ENCODE measurements at regions not wholly inside any gene's neighbourhood (a gene's known extent, or its start where the extent isn't known, plus 50 kb on each side); places are given as distances from the start of the nearest gene placed in this dataset.

DNA sequence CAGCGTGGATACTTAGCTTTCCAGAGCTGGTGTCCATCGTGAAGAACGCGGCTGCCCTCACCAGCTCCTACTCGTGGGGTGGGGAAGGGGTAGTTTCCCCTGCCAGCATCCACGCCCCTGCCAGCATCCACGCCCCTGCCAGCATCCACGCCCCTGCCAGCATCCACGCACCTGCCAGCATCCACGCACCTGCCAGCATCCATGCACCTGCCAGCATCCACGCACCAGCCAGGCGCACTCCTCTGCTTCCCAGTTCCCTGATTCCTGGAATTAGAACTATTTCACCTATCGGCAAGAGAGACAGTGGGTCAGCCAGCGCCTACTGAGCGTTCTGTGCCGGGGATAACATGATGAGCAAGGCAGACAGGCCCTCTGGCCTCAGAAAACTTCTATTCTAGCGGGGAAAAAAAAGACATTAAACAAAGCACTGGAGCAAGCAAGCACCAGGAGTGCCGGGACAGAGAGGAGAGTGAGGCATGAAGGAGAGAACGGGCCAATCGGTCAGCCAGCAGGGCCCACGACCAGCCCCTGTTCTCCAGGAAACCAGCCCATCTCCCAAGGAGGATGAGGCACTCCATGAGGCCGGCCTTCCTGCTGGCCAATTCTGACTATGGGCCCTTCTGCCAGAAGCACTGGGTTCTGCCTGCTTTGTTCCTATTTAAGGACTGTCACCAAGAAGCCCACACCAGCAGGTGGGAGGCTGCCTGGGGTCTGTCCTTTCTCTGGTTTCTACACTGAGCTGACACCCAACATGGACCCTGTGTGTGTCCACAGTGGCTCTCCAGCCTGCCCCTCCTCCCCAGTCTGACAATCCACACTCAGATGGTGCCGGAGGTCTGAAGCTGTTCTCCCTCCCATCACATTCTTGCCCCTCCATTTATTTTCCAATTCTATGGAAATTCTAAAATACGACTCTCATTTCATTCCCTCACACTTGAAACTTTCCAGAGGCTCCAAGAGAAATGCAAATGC lies 78.4 kb upstream of the SALL3 start:
- H3K27me3 ChIP-seq (ENCODE audit: control insufficient read depth, insufficient read depth, low read length) = no peaks in the 10 kb centered on the region
- no peaks in the 10 kb centered on the region for H3K9me3 ChIP-seq (ENCODE audit: control insufficient read depth, insufficient read depth, low read length)
- whole genome bisulfite sequencing (ENCODE audit: insufficient coverage, insufficient read length) = 100% methylated on average over 1 of the region's 24 CpGs
- no peaks in the 10 kb centered on the region for H3K36me3 ChIP-seq (ENCODE audit: control insufficient read depth, insufficient read depth, low read length)
- H3K4me1 ChIP-seq (ENCODE audit: control insufficient read depth, insufficient read depth, low read length) = 0 out of 2 replicates have a peak, but pooled peaks cover 2% of the 10 kb centered on the region
- H3K4me3 ChIP-seq (ENCODE audit: low read length) = no peak overlapping the region
- H3K27ac ChIP-seq (ENCODE audit: low read length) = no peak overlapping the region
- DNase-seq (ENCODE audit: low read depth, low spot score) = no peak

DNA sequence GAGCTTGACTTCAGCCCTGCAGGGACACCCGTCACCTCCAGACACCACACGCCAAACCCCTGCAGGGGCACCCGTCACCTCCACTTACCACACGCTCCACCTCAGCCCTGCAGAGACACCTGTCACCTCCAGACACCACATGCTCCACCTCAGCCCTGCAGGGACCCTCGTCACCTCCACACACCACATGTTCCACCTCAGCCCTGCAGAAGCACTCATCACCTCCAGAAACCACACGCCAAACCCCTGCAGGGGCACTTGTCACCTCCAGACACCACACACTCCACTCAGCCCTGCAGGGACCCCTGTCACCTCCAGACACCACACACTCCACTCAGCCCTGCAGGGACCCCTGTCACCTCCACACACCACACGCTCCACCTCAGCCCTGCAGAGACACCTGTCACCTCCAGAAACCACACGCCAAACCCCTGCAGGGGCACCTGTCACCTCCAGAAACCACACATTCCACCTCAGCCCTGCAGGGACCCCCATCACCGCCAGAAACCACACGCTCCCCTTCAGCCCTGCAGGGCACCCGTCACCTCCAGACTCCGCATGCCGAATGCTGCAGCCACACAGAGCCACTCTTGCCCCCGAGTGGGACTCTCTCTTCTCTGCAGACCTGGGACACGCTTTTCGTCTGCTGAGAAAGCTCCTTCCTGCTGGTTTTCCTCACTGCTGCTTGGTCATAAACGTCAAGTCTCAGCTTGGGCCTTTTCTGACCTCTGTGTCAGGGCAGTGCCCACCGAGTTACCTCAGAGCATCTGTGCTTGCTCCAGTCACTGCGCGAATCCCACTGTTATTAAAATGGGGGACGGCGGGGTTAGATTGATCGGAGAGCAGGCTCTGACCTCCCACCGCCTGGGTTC lies 77.5 kb upstream of the SALL3 start:
- H3K27me3 ChIP-seq (ENCODE audit: control insufficient read depth, insufficient read depth, low read length) = no peaks in the 10 kb centered on the region
- WGBS (ENCODE audit: insufficient coverage, insufficient read length) = no CpG with 5 or more reads among the region's 24 CpGs
- no peaks in the 10 kb centered on the region for H3K36me3 ChIP-seq (ENCODE audit: control insufficient read depth, insufficient read depth, low read length)
- no peaks in the 10 kb centered on the region for H3K9me3 ChIP-seq (ENCODE audit: control insufficient read depth, insufficient read depth, low read length)
- H3K27ac ChIP-seq (ENCODE audit: low read length) = no peak overlapping the region
- no peak overlapping the region for H3K4me3 ChIP-seq (ENCODE audit: low read length)
- no peak for DNase-seq (ENCODE audit: low read depth, low spot score)
- 0 out of 2 replicates have a peak, but pooled peaks cover 2% of the 10 kb centered on the region for H3K4me1 ChIP-seq (ENCODE audit: control insufficient read depth, insufficient read depth, low read length)

DNA sequence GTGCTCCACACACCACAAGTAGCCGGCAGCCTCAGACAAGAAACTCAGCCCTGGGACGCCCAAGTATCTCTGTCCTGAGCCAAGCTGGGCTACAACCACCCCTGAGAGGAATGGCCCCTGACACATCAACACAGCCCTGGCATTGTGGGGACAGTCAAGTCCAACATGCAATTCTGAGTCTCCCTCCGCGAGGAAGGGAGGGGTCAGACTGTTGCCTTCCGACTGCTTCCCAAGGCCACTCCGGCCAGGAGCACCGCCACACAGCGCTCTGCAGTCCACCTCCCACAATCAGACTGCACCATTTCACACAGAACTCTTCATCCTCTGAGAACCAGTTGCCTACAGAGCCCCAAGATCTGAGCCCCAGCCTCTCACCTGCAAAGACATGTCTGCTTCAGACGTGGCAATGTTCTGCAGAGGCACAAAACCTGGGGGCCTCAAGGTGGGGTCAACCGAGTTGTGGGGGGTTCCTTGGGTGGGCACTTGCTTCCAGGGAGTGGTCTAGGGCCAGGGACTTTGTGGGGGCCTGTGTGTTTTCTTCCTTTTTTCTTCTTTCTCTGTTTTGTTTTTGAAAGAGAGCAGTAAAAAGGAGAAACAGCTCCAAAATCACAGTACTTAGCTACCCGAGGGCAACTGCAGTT lies 76.7 kb upstream of the SALL3 start:
- no CpG with 5 or more reads among the region's 11 CpGs for WGBS (ENCODE audit: insufficient coverage, insufficient read length)
- Histone ChIP-seq H3K4me3 (ENCODE audit: low read length) (no peak overlapping the region), H3K27ac (ENCODE audit: low read length) (no peak overlapping the region), H3K27me3 (ENCODE audit: control insufficient read depth, insufficient read depth, low read length) (no peaks in the 10 kb centered on the region), H3K9me3 (ENCODE audit: control insufficient read depth, insufficient read depth, low read length) (no peaks in the 10 kb centered on the region), H3K36me3 (ENCODE audit: control insufficient read depth, insufficient read depth, low read length) (no peaks in the 10 kb centered on the region), H3K4me1 (ENCODE audit: control insufficient read depth, insufficient read depth, low read length) (0 out of 2 replicates have a peak, but pooled peaks cover 2% of the 10 kb centered on the region)
- DNase-seq (ENCODE audit: low read depth, low spot score) = no peak

DNA sequence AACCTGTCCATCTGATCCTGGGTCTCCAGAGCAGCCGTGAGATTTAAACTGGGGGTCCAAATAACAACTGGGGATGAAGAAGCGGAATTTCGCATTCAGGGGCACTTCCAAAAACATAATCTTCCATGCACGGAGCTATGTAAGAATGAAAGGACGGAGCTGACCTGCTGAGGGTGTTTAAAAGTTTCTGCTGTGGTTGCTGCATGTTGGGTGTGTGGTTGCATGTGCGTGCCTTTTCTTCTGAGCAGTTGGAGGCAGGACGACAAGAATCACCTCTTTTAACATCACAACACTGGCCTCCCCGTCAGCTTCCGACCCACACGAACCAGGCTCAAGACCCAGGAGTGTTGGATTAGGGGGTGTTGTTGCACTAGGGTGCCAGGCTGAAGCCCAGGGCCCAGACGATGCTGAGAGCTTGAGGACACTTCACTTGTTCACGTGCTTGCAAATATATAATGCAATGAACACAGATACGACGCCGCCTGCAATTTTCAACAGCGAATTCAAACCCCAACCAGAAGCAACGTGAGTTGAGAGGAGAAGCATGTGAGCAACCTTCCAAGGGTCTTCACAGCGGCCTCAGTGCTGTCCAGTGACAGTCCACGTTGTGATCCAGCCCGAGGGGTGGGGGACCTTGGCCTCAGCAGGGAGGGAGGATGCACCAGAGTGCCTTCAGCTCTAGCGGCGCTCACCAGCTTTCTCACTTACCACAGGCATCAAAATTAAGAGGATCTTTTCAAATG lies 76.0 kb upstream of the SALL3 start:
- no peaks in the 10 kb centered on the region for H3K9me3 ChIP-seq (ENCODE audit: control insufficient read depth, insufficient read depth, low read length)
- no peak overlapping the region for H3K27ac ChIP-seq (ENCODE audit: low read length)
- no CpG with 5 or more reads among the region's 22 CpGs for WGBS (ENCODE audit: insufficient coverage, insufficient read length)
- DNase-seq (ENCODE audit: low read depth, low spot score) = no peak
- 0 out of 2 replicates have a peak, but pooled peaks cover 2% of the 10 kb centered on the region for H3K4me1 ChIP-seq (ENCODE audit: control insufficient read depth, insufficient read depth, low read length)
- no peak overlapping the region for H3K4me3 ChIP-seq (ENCODE audit: low read length)
- H3K36me3 ChIP-seq (ENCODE audit: control insufficient read depth, insufficient read depth, low read length) = no peaks in the 10 kb centered on the region
- H3K27me3 ChIP-seq (ENCODE audit: control insufficient read depth, insufficient read depth, low read length) = no peaks in the 10 kb centered on the region

DNA sequence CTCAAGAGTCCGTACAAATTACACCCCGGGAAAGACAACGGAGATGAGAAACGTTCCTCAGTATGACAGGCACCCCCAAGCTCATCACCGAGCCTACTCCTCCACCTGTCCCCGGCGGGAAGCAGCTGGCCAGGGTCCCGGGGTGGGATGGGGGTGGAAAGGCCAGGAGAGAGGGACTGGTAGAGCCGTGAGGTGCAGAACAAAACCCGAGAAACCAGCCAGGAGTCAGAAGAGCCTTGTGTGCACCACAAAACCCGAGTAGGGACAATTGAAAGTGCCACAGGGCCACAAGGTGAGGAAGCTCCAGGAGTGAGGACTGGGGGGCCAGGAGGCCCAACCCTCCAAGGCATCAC lies 75.5 kb upstream of the SALL3 start:
- H3K4me1 ChIP-seq (ENCODE audit: control insufficient read depth, insufficient read depth, low read length) = 0 out of 2 replicates have a peak, but pooled peaks cover 2% of the 10 kb centered on the region
- WGBS (ENCODE audit: insufficient coverage, insufficient read length) = no CpG with 5 or more reads among the region's 11 CpGs
- H3K27ac ChIP-seq (ENCODE audit: low read length) = no peak overlapping the region
- DNase-seq (ENCODE audit: low read depth, low spot score) = no peak
- no peaks in the 10 kb centered on the region for H3K9me3 ChIP-seq (ENCODE audit: control insufficient read depth, insufficient read depth, low read length)
- H3K27me3 ChIP-seq (ENCODE audit: control insufficient read depth, insufficient read depth, low read length) = no peaks in the 10 kb centered on the region
- no peak overlapping the region for H3K4me3 ChIP-seq (ENCODE audit: low read length)
- H3K36me3 ChIP-seq (ENCODE audit: control insufficient read depth, insufficient read depth, low read length) = no peaks in the 10 kb centered on the region

DNA sequence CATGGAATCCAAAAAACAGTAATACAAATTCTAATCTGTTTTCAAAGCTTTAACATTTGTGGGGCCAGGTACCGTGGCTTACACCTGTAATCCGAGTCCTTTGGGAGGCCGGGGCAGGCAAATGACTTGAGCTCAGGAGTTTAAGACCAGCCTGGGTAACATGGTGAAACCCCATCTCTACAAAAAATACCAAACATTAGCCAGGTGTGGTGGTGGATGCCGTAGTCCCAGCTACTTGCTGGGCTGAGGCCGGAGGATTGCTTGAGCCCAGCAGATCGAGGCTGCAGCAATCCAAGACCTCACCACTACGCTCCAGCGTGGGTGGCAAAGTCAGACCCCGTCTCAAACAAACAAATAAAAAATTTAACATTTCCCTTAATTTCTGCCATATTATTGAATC lies 74.3 kb upstream of the SALL3 start:
- H3K9me3 ChIP-seq (ENCODE audit: control insufficient read depth, insufficient read depth, low read length) = no peaks in the 10 kb centered on the region
- WGBS (ENCODE audit: insufficient coverage, insufficient read length) = no CpG with 5 or more reads among the region's 9 CpGs
- DNase-seq (ENCODE audit: low read depth, low spot score) = no peak

DNA sequence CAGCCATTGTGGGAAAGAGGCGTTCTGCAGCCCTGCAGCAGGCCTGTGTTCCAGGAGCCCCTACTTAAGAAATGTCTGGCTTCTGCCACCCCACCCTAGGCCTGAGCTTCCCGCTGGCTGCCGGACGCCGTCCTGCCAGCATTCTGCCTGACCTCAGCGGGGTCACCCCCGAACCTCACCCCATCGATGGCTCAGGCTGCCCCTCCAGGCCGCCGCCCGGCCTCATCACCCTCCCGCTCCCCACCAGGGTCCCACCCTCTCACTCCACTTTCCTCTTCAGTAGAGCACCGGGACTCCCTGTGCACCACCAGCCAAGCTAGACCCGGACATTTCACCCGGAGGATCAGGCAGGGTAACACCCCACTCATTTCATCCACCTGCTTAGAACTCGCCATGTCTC lies 73.6 kb upstream of the SALL3 start:
- Histone ChIP-seq H3K27ac (ENCODE audit: low read length) (no peak overlapping the region), H3K4me3 (ENCODE audit: low read length) (no peak overlapping the region), H3K27me3 (ENCODE audit: control insufficient read depth, insufficient read depth, low read length) (no peaks in the 10 kb centered on the region), H3K4me1 (ENCODE audit: control insufficient read depth, insufficient read depth, low read length) (0 out of 2 replicates have a peak, but pooled peaks cover 2% of the 10 kb centered on the region), H3K9me3 (ENCODE audit: control insufficient read depth, insufficient read depth, low read length) (no peaks in the 10 kb centered on the region), H3K36me3 (ENCODE audit: control insufficient read depth, insufficient read depth, low read length) (no peaks in the 10 kb centered on the region)
- WGBS (ENCODE audit: insufficient coverage, insufficient read length) = no CpG with 5 or more reads among the region's 16 CpGs
- DNase-seq (ENCODE audit: low read depth, low spot score) = no peak

More for the DNA sequence above, 74.3 kb upstream of the SALL3 start:
- no peaks in the 10 kb centered on the region for H3K36me3 ChIP-seq (ENCODE audit: control insufficient read depth, insufficient read depth, low read length)
- H3K4me1 ChIP-seq (ENCODE audit: control insufficient read depth, insufficient read depth, low read length) = 0 out of 2 replicates have a peak, but pooled peaks cover 2% of the 10 kb centered on the region
- no peak overlapping the region for H3K4me3 ChIP-seq (ENCODE audit: low read length)
- no peak overlapping the region for H3K27ac ChIP-seq (ENCODE audit: low read length)
- H3K27me3 ChIP-seq (ENCODE audit: control insufficient read depth, insufficient read depth, low read length) = no peaks in the 10 kb centered on the region

DNA sequence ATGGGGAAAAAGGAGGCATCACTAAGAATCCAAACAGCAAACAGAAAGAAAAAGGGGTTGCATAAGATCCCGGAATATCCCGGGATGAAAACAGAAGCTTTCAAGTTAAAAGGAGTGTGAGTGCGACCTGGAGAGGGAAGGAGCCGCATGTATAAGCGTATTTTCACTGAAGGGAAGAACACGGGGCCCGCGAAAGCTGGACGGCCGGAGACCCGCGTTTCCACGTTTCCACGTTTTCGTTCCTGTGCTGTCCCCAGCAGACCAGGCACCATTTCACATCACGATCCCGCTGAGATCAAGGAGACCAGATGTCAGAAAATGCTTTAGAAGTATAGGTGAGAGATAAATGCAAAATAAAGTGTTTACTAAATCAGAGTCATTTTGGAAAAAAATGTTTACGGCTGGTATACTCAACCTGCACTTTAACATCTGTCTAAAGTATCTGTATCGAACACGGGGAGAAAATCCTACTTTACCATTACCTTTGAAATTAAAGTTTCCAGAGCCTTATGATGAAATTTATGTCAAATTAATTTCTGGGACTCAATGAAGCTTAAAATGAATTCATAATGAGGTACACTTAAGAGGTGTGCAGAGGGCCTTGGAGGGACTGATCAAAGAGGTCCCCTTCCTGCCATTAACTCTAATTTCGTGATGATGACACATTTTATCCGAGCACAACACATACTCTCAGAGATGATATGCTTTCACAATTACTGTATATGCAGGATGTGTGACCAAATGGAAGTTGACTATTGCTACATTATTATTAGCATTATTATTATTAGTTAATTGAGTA lies 71.0 kb upstream of the SALL3 start:
- no peak for DNase-seq (ENCODE audit: low read depth, low spot score)
- Histone ChIP-seq H3K4me3 (ENCODE audit: low read length) (no peak overlapping the region), H3K27ac (ENCODE audit: low read length) (no peak overlapping the region), H3K36me3 (ENCODE audit: control insufficient read depth, insufficient read depth, low read length) (no peaks in the 10 kb centered on the region; the same call in 1 of the 2 replicates), H3K4me1 (ENCODE audit: control insufficient read depth, insufficient read depth, low read length) (peaks cover under 1% of the 10 kb centered on the region; the same call in 1 of the 2 replicates), H3K27me3 (ENCODE audit: control insufficient read depth, insufficient read depth, low read length) (no peaks in the 10 kb centered on the region), H3K9me3 (ENCODE audit: control insufficient read depth, insufficient read depth, low read length) (no peaks in the 10 kb centered on the region)
- no CpG with 5 or more reads among the region's 22 CpGs for WGBS (ENCODE audit: insufficient coverage, insufficient read length)

DNA sequence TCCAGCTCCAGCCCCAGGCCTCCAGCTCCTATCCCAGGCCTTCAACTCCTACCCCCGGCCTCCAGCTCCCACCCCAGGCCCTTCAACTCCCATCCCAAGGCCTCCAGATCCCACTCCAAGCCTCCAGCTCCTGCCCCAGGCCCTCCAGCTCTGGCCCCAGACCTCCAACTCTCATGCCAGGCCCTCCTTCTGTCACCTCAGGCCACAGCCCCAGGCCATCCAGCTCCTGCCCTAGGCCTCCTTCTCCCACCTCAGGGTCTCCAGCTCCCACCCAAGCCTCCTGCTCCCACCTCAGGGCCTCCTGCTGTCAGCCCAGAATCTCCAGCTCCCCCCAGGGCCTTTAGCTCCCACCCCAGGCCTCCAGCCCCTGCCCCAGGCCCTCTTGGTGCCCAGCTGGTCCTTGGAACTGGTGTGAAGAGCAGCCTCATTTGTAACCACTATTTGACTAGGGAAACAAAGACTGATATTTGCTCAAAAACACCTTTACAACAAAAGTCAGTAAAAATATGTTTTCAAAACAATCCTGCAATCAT lies 67.8 kb upstream of the SALL3 start:
- Histone ChIP-seq H3K4me3 (ENCODE audit: low read length) (no peak overlapping the region), H3K4me1 (ENCODE audit: control insufficient read depth, insufficient read depth, low read length) (no peaks in the 10 kb centered on the region; the same call in 1 of the 2 replicates), H3K27me3 (ENCODE audit: control insufficient read depth, insufficient read depth, low read length) (no peaks in the 10 kb centered on the region), H3K9me3 (ENCODE audit: control insufficient read depth, insufficient read depth, low read length) (no peaks in the 10 kb centered on the region), H3K27ac (ENCODE audit: low read length) (no peak overlapping the region), H3K36me3 (ENCODE audit: control insufficient read depth, insufficient read depth, low read length) (no peaks in the 10 kb centered on the region; the same call in 1 of the 2 replicates)
- DNase-seq (ENCODE audit: low read depth, low spot score) = no peak
- WGBS (ENCODE audit: insufficient coverage, insufficient read length) = no CpG with 5 or more reads among the region's 1 CpG
